ENCODE measurements at regions not wholly inside any gene's neighbourhood (a gene's known extent, or its start where the extent isn't known, plus 50 kb on each side); places are given as distances from the start of the nearest gene placed in this dataset.

DNA sequence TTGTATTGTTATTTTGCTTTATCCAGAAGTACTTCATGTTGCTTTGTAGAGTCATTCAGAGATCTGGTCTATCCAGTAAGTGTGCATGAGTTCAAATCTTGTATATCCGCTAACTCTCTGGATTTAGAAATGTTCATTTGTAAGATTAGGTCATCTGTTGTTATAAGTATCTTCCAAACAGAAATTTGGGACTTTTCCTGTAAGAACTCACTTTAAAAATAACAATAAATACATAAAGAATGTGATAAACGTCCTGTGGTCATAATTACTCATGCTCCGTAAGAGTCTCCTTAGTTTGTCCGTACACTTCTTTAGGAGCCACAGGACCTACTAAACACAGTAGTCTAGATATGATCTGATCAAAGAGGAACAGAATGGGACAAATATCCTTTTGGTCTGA, 699.9 kb upstream of the SLC8A1 start:
- no peak for DNase-seq
- H3K9me3 ChIP-seq: no peaks in the 10 kb centered on the region
- H3K36me3 ChIP-seq: no peaks in the 10 kb centered on the region
- no peaks in the 10 kb centered on the region for H3K4me1 ChIP-seq (ENCODE audit: insufficient read depth)
- intact Hi-C loops (cut with DNase I): no loop called here
- WGBS, 3 donors: 83 to 92% (median 87%) methylated on average over 4 of the region's 4 CpGs
- no peak overlapping the region for H3K27ac ChIP-seq
- no peaks in the 10 kb centered on the region for H3K27me3 ChIP-seq
- H3K4me3 ChIP-seq: no peak overlapping the region
- TF ChIP-seq EP300 (IDR thresholded peaks at IDR 0.05): no peak
- no peak for TF ChIP-seq POLR2A (IDR thresholded peaks at IDR 0.05)
- TF ChIP-seq, protein P1, sequence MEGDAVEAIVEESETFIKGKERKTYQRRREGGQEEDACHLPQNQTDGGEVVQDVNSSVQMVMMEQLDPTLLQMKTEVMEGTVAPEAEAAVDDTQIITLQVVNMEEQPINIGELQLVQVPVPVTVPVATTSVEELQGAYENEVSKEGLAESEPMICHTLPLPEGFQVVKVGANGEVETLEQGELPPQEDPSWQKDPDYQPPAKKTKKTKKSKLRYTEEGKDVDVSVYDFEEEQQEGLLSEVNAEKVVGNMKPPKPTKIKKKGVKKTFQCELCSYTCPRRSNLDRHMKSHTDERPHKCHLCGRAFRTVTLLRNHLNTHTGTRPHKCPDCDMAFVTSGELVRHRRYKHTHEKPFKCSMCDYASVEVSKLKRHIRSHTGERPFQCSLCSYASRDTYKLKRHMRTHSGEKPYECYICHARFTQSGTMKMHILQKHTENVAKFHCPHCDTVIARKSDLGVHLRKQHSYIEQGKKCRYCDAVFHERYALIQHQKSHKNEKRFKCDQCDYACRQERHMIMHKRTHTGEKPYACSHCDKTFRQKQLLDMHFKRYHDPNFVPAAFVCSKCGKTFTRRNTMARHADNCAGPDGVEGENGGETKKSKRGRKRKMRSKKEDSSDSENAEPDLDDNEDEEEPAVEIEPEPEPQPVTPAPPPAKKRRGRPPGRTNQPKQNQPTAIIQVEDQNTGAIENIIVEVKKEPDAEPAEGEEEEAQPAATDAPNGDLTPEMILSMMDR (IDR thresholded peaks at IDR 0.05): no peak

DNA sequence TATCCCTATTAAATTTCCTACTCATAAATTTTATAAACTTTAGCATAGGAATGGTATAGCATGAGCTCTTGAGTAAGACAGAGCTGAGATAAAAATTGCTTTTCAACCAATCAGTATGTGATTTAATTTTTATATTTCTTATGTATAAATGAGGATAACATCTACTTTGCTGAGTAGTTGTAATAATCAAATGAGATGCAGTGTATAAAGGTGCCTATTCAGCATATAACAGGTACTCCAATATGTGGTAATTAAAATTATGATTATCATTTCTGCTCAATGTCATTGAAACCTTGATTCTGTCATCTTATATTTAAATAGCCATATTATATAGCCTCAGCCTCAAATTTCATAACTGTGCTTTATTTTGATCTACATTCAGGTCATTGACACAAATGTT, 700.4 kb upstream of the SLC8A1 start:
- DNase-seq: no peak
- Histone ChIP-seq H3K9me3 (no peaks in the 10 kb centered on the region), H3K4me1 (ENCODE audit: insufficient read depth) (no peaks in the 10 kb centered on the region), H3K4me3 (no peak overlapping the region), H3K27me3 (no peaks in the 10 kb centered on the region), H3K27ac (no peak overlapping the region), H3K36me3 (no peaks in the 10 kb centered on the region)
- no peak for TF ChIP-seq POLR2A (IDR thresholded peaks at IDR 0.05)
- TF ChIP-seq, protein P1 (IDR thresholded peaks at IDR 0.05): no peak
- no peak for TF ChIP-seq EP300 (IDR thresholded peaks at IDR 0.05)
- intact Hi-C loops (cut with DNase I): no loop called here

DNA sequence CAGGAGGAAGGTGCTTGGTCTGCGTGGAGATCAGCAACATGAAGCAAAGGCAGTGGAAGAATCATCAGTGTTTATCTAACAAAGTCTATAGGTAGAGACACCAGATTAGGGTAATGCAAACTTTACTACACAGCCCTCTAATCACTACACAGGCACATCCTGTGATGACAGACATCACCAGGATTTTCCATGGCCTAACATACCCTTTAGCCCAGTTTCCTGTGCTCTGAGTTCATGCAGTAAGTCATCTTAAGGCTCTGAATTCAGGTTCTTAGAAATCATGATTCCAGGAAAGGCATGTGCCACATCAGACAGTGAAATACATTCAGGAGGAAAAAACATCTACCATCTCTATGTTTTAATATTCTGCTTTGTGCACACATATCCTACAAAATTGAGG, 708.5 kb upstream of the SLC8A1 start:
- Histone ChIP-seq H3K4me3 (no peak overlapping the region), H3K9me3 (no peaks in the 10 kb centered on the region), H3K27ac (no peak overlapping the region), H3K36me3 (no peaks in the 10 kb centered on the region), H3K4me1 (ENCODE audit: insufficient read depth) (no peaks in the 10 kb centered on the region), H3K27me3 (no peaks in the 10 kb centered on the region)
- 87 to 92% (median 87%) methylated on average over 1 of the region's 1 CpG for WGBS, 3 donors
- intact Hi-C loops (cut with DNase I): no loop called here
- no peak for DNase-seq
- TF ChIP-seq, protein P1 (IDR thresholded peaks at IDR 0.05): no peak
- TF ChIP-seq POLR2A (IDR thresholded peaks at IDR 0.05) (no peak), EP300 (IDR thresholded peaks at IDR 0.05) (no peak)

DNA sequence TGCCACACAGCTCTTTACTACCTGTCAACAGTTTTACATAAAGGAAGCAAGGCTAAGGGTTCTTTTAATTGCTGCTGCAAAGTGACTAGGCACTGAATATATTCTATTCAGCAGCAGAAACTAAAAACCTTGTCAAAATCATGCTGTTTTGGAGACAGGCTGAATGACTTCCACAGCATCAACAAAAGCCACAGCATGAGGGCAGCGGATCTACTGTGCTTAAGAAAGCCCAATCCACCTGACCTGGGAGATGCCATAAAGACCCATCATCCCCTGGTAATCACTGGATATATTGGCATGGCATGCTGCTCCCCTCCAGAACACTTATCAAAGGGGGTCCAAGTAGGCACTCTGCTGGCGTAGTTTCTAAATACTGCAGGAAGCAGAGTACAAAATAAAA, 715.1 kb upstream of the SLC8A1 start:
- TF ChIP-seq POLR2A (IDR thresholded peaks at IDR 0.05) (no peak), EP300 (IDR thresholded peaks at IDR 0.05) (no peak)
- TF ChIP-seq, protein P1 (IDR thresholded peaks at IDR 0.05): no peak
- no peaks in the 10 kb centered on the region for H3K27me3 ChIP-seq
- intact Hi-C loops (cut with DNase I): no loop called here
- no peak overlapping the region for H3K4me3 ChIP-seq
- H3K36me3 ChIP-seq: no peaks in the 10 kb centered on the region
- DNase-seq: no peak
- no peak overlapping the region for H3K27ac ChIP-seq
- 93 to 98% (median 93%) methylated on average over 2 of the region's 2 CpGs for WGBS, 3 donors
- H3K9me3 ChIP-seq: no peaks in the 10 kb centered on the region
- H3K4me1 ChIP-seq (ENCODE audit: insufficient read depth): no peaks in the 10 kb centered on the region

DNA sequence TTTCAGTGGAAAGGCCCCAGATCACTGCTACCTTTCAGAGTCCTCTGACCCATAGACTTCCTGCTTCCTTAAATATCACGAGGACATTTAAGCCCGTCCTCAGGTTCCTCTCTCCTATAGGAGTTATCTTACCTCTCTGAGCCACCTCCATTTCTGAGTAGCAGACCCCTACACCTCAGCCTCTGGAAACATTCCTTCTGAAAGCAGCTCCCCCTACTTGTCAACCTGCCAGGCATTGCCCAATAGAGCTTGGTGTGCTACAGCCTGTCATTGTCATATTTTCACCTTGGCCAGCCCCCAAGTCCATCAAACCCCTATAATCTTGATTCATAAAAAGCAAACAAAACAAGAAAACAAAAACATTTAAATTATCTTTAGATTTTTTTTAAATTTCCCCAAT, 717.9 kb upstream of the SLC8A1 start:
- intact Hi-C loops (cut with DNase I): no loop called here
- no peaks in the 10 kb centered on the region for H3K9me3 ChIP-seq
- H3K27me3 ChIP-seq: no peaks in the 10 kb centered on the region
- H3K4me1 ChIP-seq (ENCODE audit: insufficient read depth): no peaks in the 10 kb centered on the region
- no peak overlapping the region for H3K4me3 ChIP-seq
- TF ChIP-seq, protein P1 (IDR thresholded peaks at IDR 0.05): no peak
- TF ChIP-seq EP300 (IDR thresholded peaks at IDR 0.05): no peak
- TF ChIP-seq POLR2A (IDR thresholded peaks at IDR 0.05): no peak
- H3K27ac ChIP-seq: no peak overlapping the region
- H3K36me3 ChIP-seq: no peaks in the 10 kb centered on the region
- no peak for DNase-seq
- WGBS, 3 donors: 78 to 88% (median 81%) methylated on average over 2 of the region's 2 CpGs
